Endothelial cell of umbilical vein (primary cell): ENCODE measurements at regions not wholly inside any gene's neighbourhood (a gene's known extent, or its start where the extent isn't known, plus 50 kb on each side); places are given as distances from the start of the nearest gene placed in this dataset.

ENCODE experiments used
- CTCF ChIP-seq, 2 donors: IDR thresholded peaks; 1 replicate in 1 of 2; 2 replicates in 1 of 2; pipeline ENCODE4 v1.5.1; 2011; ENCODE audit warnings: low read length in 2 of 2, mild to moderate bottlenecking in 2 of 2, moderate library complexity in 2 of 2, control low read depth in 1 of 2, inconsistent platforms in 1 of 2, low read depth in 1 of 2; ENCODE audit not compliant: insufficient read depth in 1 of 2; ENCODE audit errors: extremely low read depth in 1 of 2
- EZH2 ChIP-seq: IDR thresholded peaks from 2 replicates; pipeline ENCODE4 v1.6.1; 2012; ENCODE audit warnings: borderline replicate concordance, low read depth, mild to moderate bottlenecking, moderate library complexity, low read length, inconsistent platforms; ENCODE audit not compliant: severe bottlenecking
- POLR2AphosphoS5 ChIP-seq: IDR thresholded peaks from 2 replicates; pipeline ENCODE4 v1.6.1; 2012; ENCODE audit warnings: low read depth, mild to moderate bottlenecking, control low read depth, low read length, moderate library complexity; ENCODE audit not compliant: insufficient read depth

GRCh38 chr4:123469245-123469644, 72.7 kb downstream of the SPRY1 start:
- TF ChIP-seq POLR2AphosphoS5: no peak
- no peak for TF ChIP-seq CTCF (IDR thresholded peaks at IDR 0.05; ENCODE audit: extremely low read depth in 1 of 2, insufficient read depth in 1 of 2, low read depth in 1 of 2, low read length in 2 of 2)
- no peak for TF ChIP-seq EZH2
